Liver (tissue), 8 donors: ENCODE measurements at regions not wholly inside any gene's neighbourhood (a gene's known extent, or its start where the extent isn't known, plus 50 kb on each side); places are given as distances from the start of the nearest gene placed in this dataset.

Experiments used
- DNase-seq: peaks from one replicate; pipeline ENCODE4 v3.0.0-alpha.2; 2017; ENCODE audit warnings: low spot score
- H3K27ac ChIP-seq, 2 donors: one replicate each; pipeline ENCODE4 v1.7.0; 2013; ENCODE audit warnings: inconsistent platforms in 2 of 2, low read length in 2 of 2, control low read depth in 1 of 2, low read depth in 1 of 2, mild to moderate bottlenecking in 1 of 2
- H3K27me3 ChIP-seq, 4 donors: one replicate each; pipeline versions ENCODE4 v1.6.1 to v1.7.0; 2013; ENCODE audit warnings: low read length in 3 of 4, inconsistent platforms in 1 of 4, mild to moderate bottlenecking in 1 of 4, moderate library complexity in 1 of 4; ENCODE audit not compliant: control insufficient read depth in 4 of 4, insufficient read depth in 4 of 4
- H3K36me3 ChIP-seq, 4 donors: one replicate each; pipeline versions ENCODE4 v1.6.1 to v1.7.0; 2013; ENCODE audit warnings: low read length in 3 of 4, mild to moderate bottlenecking in 3 of 4, low read depth in 1 of 4, moderate library complexity in 1 of 4; ENCODE audit not compliant: control insufficient read depth in 4 of 4, insufficient read depth in 3 of 4
- H3K4me1 ChIP-seq, 4 donors: one replicate each; pipeline versions ENCODE4 v1.6.1 to v1.7.0; 2013; ENCODE audit warnings: low read length in 3 of 4, mild to moderate bottlenecking in 3 of 4, moderate library complexity in 1 of 4; ENCODE audit not compliant: control insufficient read depth in 4 of 4, insufficient read depth in 4 of 4
- H3K4me3 ChIP-seq, 3 donors: one replicate each; pipeline versions ENCODE4 v1.6.1 to v1.7.0; 2013; ENCODE audit warnings: low read length in 3 of 3, control low read depth in 1 of 3, low read depth in 1 of 3, mild to moderate bottlenecking in 1 of 3
- H3K9ac ChIP-seq, 2 donors: one replicate each; pipeline ENCODE4 v1.7.0; 2013; ENCODE audit warnings: low read length in 2 of 2, mild to moderate bottlenecking in 2 of 2, moderate library complexity in 2 of 2, control low read depth in 1 of 2, low read depth in 1 of 2
- H3K9me3 ChIP-seq, 4 donors: one replicate each; pipeline versions ENCODE4 v1.6.1 to v1.7.0; 2013; ENCODE audit warnings: low read length in 3 of 4; ENCODE audit not compliant: control insufficient read depth in 4 of 4
- ATF3 ChIP-seq: IDR thresholded peaks from 2 replicates; pipeline ENCODE4 v1.6.1; 2016; ENCODE audit warnings: antibody characterized with exemption
- CTCF ChIP-seq: fragments of 150-350 bp; IDR thresholded peaks from 2 replicates; pipeline ENCODE4 v1.5.1; 2017; ENCODE audit warnings: improper control_type of control experiment, low read depth, low read length; ENCODE audit not compliant: missing input control
- FOXA2 ChIP-seq: IDR thresholded peaks from 2 replicates; pipeline ENCODE4 v1.6.1; 2016; ENCODE audit warnings: antibody characterized with exemption
- HNF4A ChIP-seq, 2 donors: conservative IDR thresholded peaks; 2 replicates each; pipeline ENCODE4 v1.6.1; 2016; ENCODE audit warnings: antibody characterized with exemption in 2 of 2, mild to moderate bottlenecking in 2 of 2
- MAX ChIP-seq: IDR thresholded peaks from 2 replicates; pipeline ENCODE4 v1.6.1; 2016; ENCODE audit warnings: antibody characterized with exemption
- NR2F2 ChIP-seq: IDR thresholded peaks from 2 replicates; pipeline ENCODE4 v1.6.1; 2016; ENCODE audit warnings: antibody characterized with exemption
- RAD21 ChIP-seq, 2 donors: IDR thresholded peaks; 2 replicates each; pipeline ENCODE4 v1.6.1; 2016; ENCODE audit warnings: antibody characterized with exemption in 2 of 2, mild to moderate bottlenecking in 2 of 2
- REST ChIP-seq: IDR thresholded peaks from 2 replicates; pipeline ENCODE4 v1.6.1; 2016; ENCODE audit warnings: antibody characterized with exemption, mild to moderate bottlenecking
- RXRA ChIP-seq, 2 donors: IDR thresholded peaks; 2 replicates each; pipeline ENCODE4 v1.6.1; 2017 to 2018; ENCODE audit warnings: antibody characterized with exemption in 2 of 2, mild to moderate bottlenecking in 1 of 2
- SP1 ChIP-seq: IDR thresholded peaks from 2 replicates; pipeline ENCODE4 v1.6.1; 2018; ENCODE audit warnings: antibody characterized with exemption, mild to moderate bottlenecking
- TAF1 ChIP-seq: conservative IDR thresholded peaks from 2 replicates; pipeline ENCODE4 v1.6.1; 2016; ENCODE audit warnings: antibody characterized with exemption, mild to moderate bottlenecking
- WGBS: extraction: QIAGEN DNeasy Blood & Tissue Kit; methylation state at CpG from one replicate; pipeline ENCODE4 v1.1.7; 2013; 5-methylcytosine and 5-hydroxymethylcytosine counted together
- donor health status: healthy.
- donor health status: healthy.
- donor health status: healthy.
- donor health status: healthy.
- donor health status: healthy.

- no peak for TF ChIP-seq CTCF
- TF ChIP-seq FOXA2, result no peak
- no peak for TF ChIP-seq ATF3
- TF ChIP-seq TAF1, result no peak
- no peak for TF ChIP-seq RAD21 (IDR thresholded peaks at IDR 0.05)
- TF ChIP-seq RXRA (IDR thresholded peaks at IDR 0.05), result no peak
These were observed 59.1 kb upstream of the MRI1 start (continued) for GRCh38 chr19:13705201-13705600.

- H3K4me3 ChIP-seq, result no peak overlapping the region
- peaks cover 0 to 4% (median 0%) of the 10 kb centered on the region in 4 donors for H3K27me3 ChIP-seq
- peaks cover 5 to 7% (median 5%) of the 10 kb centered on the region in 4 donors for H3K9me3 ChIP-seq
- H3K36me3 ChIP-seq, result no peaks in the 10 kb centered on the region
- no peak for DNase-seq
- H3K27ac ChIP-seq, result no peak overlapping the region
- H3K9ac ChIP-seq, result no peak overlapping the region
- H3K4me1 ChIP-seq, result no peaks in the 10 kb centered on the region
- 92% methylated on average over 2 of the region's 2 CpGs for WGBS
- TF ChIP-seq HNF4A (conservative IDR thresholded peaks at IDR 0.05), result no peak
These were observed 62.7 kb upstream of the MRI1 start for GRCh38 chr19:13701624-13702023.

- no peaks in the 10 kb centered on the region for H3K4me1 ChIP-seq
These were observed 63.7 kb upstream of the MRI1 start for GRCh38 chr19:13700621-13701020.

More at GRCh38 chr19:13700621-13701020, 63.7 kb upstream of the MRI1 start:
- Histone ChIP-seq H3K27ac (no peak overlapping the region), H3K4me3 (no peak overlapping the region), H3K9me3 (peaks cover 3 to 7% (median 6%) of the 10 kb centered on the region in 4 donors), H3K27me3 (peaks cover 0 to 4% (median 0%) of the 10 kb centered on the region in 4 donors), H3K9ac (no peak overlapping the region), H3K36me3 (no peaks in the 10 kb centered on the region)
- no peak for DNase-seq
- WGBS, result 78% methylated on average over 8 of the region's 8 CpGs
- TF ChIP-seq TAF1 (no peak), NR2F2 (no peak), REST (no peak), RAD21 (IDR thresholded peaks at IDR 0.05) (no peak), SP1 (no peak), HNF4A (conservative IDR thresholded peaks at IDR 0.05) (no peak), MAX (no peak)
